Breast epithelium (tissue), 3 donors: ENCODE measurements at regions not wholly inside any gene's neighbourhood (a gene's known extent, or its start where the extent isn't known, plus 50 kb on each side); places are given as distances from the start of the nearest gene placed in this dataset.

Source experiments
- POLR2AphosphoS5 ChIP-seq, 3 donors: sonication (generic); formaldehyde crosslinking; IDR thresholded peaks; one replicate each; pipeline ENCODE4 v1.6.1; 2017; ENCODE audit warnings: antibody characterized with exemption in 3 of 3
- TF ChIP-seq, protein P1 (sequence below), 3 donors: fragments of 450-650 bp; IDR thresholded peaks; one replicate each; pipeline ENCODE4 v1.5.1; 2016 to 2017; ENCODE audit warnings: antibody characterized with exemption in 3 of 3, mild to moderate bottlenecking in 3 of 3, moderate library complexity in 3 of 3

DNA sequence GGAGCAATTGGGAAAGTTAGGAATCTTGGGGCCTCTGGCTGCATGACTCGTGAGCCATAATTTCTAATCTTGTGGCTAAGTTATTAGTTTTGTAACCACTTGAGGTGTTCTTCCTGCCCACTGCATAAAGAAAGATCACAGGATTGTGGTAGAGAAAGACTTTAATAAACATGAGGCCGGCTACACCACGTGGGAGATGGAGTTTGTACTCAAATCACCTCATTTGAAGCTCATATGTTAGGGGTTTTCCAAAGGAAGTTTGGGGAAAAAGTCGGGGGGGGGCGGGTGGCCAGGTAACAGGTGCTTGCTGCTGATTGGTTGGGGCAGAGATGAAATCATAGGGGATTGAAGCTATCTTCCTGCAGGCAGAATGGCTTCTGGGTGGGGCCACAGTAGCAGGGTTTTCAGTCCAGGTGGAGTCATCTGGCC, 287.8 kb downstream of the ZNF674 start:
- no peak for TF ChIP-seq POLR2AphosphoS5 (IDR thresholded peaks at IDR 0.05)
- TF ChIP-seq, protein P1, sequence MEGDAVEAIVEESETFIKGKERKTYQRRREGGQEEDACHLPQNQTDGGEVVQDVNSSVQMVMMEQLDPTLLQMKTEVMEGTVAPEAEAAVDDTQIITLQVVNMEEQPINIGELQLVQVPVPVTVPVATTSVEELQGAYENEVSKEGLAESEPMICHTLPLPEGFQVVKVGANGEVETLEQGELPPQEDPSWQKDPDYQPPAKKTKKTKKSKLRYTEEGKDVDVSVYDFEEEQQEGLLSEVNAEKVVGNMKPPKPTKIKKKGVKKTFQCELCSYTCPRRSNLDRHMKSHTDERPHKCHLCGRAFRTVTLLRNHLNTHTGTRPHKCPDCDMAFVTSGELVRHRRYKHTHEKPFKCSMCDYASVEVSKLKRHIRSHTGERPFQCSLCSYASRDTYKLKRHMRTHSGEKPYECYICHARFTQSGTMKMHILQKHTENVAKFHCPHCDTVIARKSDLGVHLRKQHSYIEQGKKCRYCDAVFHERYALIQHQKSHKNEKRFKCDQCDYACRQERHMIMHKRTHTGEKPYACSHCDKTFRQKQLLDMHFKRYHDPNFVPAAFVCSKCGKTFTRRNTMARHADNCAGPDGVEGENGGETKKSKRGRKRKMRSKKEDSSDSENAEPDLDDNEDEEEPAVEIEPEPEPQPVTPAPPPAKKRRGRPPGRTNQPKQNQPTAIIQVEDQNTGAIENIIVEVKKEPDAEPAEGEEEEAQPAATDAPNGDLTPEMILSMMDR (IDR thresholded peaks at IDR 0.05) = no peak
